Peyer's patch (tissue), 4 donors: ENCODE measurements at regions not wholly inside any gene's neighbourhood (a gene's known extent, or its start where the extent isn't known, plus 50 kb on each side); places are given as distances from the start of the nearest gene placed in this dataset.

Experiments
- DNase-seq, 3 donors: peaks; one replicate each; pipeline ENCODE4 v3.0.0-alpha.2; 2017 to 2019
- H3K27ac ChIP-seq, 4 donors: fragments of 200-600 bp; sonication (generic); one replicate each; pipeline ENCODE4 v1.5.1; 2016 to 2019
- H3K27me3 ChIP-seq, 2 donors: fragments of 200-600 bp; sonication (generic); one replicate each; pipeline ENCODE4 v1.5.1; 2019
- H3K36me3 ChIP-seq, 3 donors: fragments of 200-600 bp; sonication (generic); one replicate each; pipeline ENCODE4 v1.5.1; 2016 to 2019
- H3K4me1 ChIP-seq, 4 donors: fragments of 200-600 bp; sonication (generic); one replicate each; pipeline ENCODE4 v1.5.1; 2016 to 2019
- H3K4me3 ChIP-seq, 4 donors: fragments of 200-600 bp; sonication (generic); 1 replicate in 3 of 4; 2 replicates in 1 of 4; pipeline ENCODE4 v1.5.1; 2016 to 2019; ENCODE audit warnings: mild to moderate bottlenecking in 1 of 4
- H3K9me3 ChIP-seq, 4 donors: fragments of 200-600 bp; sonication (generic); one replicate each; pipeline ENCODE4 v1.5.1; 2016 to 2019; ENCODE audit warnings: mild to moderate bottlenecking in 1 of 4
- POLR2A ChIP-seq, 2 donors: fragments of 450-650 bp; IDR thresholded peaks; one replicate each; pipeline ENCODE4 v1.5.1; 2017; ENCODE audit warnings: antibody characterized with exemption in 2 of 2, mild to moderate bottlenecking in 2 of 2, moderate library complexity in 2 of 2
- TF ChIP-seq, protein P1 (sequence below), 6 experiments: fragments of 450-650 bp in 4 of 6; fragments of 200-600 bp in 2 of 6; sonication (generic) in 1 of 6; IDR thresholded peaks; one replicate each; pipeline ENCODE4 v1.5.1; 2017 to 2019; ENCODE audit warnings: antibody characterized with exemption in 6 of 6, mild to moderate bottlenecking in 3 of 6, moderate library complexity in 1 of 6

DNA sequence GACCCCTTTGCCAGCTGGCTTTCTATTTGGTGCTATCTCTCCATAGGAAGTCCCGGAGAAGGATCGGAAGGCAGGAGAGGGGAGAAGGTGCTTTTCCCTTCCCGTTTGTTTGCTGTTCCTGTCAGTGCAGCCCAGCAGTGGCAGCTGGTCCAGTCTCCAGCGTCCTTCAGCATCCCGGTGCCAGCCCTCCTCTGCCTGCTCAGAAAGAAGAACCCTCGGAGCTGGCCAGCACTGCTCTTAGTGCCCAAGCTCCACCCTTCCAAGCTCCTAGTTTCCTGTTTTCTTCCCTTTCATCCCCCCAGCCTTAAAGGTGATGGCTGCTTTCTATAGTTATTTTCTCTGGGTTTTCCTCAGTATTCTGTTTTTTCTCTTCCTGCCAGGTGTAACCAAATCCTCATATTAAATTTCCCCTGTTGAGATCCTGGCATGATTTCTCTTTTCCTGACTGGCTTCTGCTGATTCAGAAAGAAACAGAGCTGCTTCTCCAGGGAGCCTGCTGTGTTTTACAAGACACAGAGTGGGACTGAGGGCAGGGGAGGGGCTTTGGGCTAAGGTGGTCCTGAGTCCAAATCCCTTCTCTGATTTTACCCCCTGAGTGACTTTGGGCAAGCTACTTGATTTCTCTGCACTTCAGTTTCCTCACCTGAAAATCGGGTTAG, 186.8 kb downstream of the COPRS start:
- Histone ChIP-seq H3K27me3 (no peaks in the 10 kb centered on the region), H3K4me1 (no peaks in the 10 kb centered on the region), H3K4me3 (no peak overlapping the region), H3K27ac (no peak overlapping the region), H3K9me3 (no peaks in the 10 kb centered on the region), H3K36me3 (no peaks in the 10 kb centered on the region)
- DNase-seq = no peak
- TF ChIP-seq, protein P1, sequence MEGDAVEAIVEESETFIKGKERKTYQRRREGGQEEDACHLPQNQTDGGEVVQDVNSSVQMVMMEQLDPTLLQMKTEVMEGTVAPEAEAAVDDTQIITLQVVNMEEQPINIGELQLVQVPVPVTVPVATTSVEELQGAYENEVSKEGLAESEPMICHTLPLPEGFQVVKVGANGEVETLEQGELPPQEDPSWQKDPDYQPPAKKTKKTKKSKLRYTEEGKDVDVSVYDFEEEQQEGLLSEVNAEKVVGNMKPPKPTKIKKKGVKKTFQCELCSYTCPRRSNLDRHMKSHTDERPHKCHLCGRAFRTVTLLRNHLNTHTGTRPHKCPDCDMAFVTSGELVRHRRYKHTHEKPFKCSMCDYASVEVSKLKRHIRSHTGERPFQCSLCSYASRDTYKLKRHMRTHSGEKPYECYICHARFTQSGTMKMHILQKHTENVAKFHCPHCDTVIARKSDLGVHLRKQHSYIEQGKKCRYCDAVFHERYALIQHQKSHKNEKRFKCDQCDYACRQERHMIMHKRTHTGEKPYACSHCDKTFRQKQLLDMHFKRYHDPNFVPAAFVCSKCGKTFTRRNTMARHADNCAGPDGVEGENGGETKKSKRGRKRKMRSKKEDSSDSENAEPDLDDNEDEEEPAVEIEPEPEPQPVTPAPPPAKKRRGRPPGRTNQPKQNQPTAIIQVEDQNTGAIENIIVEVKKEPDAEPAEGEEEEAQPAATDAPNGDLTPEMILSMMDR (IDR thresholded peaks at IDR 0.05) = no peak
- no peak for TF ChIP-seq POLR2A (IDR thresholded peaks at IDR 0.05)

DNA sequence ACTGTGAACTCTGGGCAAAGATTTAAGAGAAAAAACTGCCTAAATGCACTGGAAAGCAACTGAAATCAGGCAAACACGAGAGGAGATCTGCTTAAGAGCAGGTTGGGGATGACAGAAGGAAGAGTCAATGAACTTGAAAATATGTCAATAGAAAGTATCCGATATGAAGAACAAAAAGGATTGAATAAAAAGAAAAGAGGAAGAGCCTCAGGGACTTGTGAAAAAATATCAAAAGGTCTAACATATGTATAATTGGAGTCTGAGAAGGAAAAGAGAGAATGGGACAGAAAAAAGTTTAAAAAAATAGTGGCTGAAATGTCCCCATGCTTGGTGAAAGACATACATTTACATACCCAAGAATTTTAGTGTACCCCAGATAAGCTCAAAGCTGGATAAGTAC, 195.5 kb downstream of the COPRS start:
- Histone ChIP-seq H3K36me3 (no peaks in the 10 kb centered on the region), H3K4me3 (no peak overlapping the region), H3K27me3 (no peaks in the 10 kb centered on the region), H3K27ac (no peak overlapping the region), H3K4me1 (no peaks in the 10 kb centered on the region), H3K9me3 (peaks cover 0 to 9% (median 4%) of the 10 kb centered on the region in 4 donors)
- DNase-seq = no peak
- TF ChIP-seq, protein P1 (IDR thresholded peaks at IDR 0.05) = no peak
- TF ChIP-seq POLR2A (IDR thresholded peaks at IDR 0.05) = no peak

DNA sequence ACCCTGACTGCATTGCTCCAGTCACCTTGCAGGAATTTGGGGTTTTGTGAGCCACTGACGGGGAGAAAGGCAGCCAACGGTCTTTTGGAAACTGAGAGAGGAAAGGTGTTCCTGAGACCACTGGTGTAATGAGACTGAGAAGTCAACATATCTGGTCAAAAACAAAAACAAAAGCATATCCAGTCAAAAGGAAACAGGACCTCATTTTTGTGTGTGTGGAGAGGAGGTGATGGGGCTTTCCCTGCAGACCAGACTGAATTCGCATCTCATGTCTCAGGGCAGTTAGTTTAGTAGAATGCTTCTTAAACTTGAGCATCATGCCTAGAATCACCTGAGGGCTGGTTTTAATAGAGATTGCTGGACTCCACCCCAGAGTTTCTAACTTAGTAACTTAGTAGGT, 198.4 kb downstream of the COPRS start:
- Histone ChIP-seq H3K27me3 (no peaks in the 10 kb centered on the region), H3K9me3 (peaks cover 0 to 9% (median 4%) of the 10 kb centered on the region in 4 donors), H3K4me1 (no peaks in the 10 kb centered on the region), H3K36me3 (no peaks in the 10 kb centered on the region), H3K27ac (no peak overlapping the region), H3K4me3 (no peak overlapping the region)
- no peak for DNase-seq
- TF ChIP-seq POLR2A (IDR thresholded peaks at IDR 0.05) = no peak
- TF ChIP-seq, protein P1 (IDR thresholded peaks at IDR 0.05) = no peak

DNA sequence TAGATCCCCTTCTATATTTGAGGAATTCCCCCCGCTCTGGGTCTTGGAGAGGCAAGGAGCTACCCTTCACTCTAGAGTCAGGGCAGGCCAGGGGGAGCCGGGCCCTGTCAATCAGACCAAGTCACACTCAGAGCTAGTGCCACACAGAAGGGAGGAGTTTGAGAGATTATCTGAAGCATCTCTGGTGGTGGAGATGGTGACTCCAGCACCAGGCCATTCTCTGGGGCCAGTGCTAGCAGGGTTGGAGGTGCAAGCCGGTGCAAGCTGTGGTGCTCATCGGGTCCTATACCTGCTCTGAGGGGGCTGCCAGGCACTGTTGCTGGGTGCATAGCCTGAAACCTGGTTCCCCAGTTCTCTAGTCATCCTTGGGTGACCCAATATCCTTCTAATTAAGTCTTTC, 201.2 kb downstream of the COPRS start:
- no peak for DNase-seq
- no peaks in the 10 kb centered on the region for H3K36me3 ChIP-seq
- H3K9me3 ChIP-seq = peaks cover 0 to 4% (median under 1%) of the 10 kb centered on the region in 4 donors
- TF ChIP-seq, protein P1 (IDR thresholded peaks at IDR 0.05) = no peak
- no peak for TF ChIP-seq POLR2A (IDR thresholded peaks at IDR 0.05)
- H3K4me1 ChIP-seq = no peaks in the 10 kb centered on the region
- H3K4me3 ChIP-seq = no peak overlapping the region
- H3K27ac ChIP-seq = no peak overlapping the region
- no peaks in the 10 kb centered on the region for H3K27me3 ChIP-seq

DNA sequence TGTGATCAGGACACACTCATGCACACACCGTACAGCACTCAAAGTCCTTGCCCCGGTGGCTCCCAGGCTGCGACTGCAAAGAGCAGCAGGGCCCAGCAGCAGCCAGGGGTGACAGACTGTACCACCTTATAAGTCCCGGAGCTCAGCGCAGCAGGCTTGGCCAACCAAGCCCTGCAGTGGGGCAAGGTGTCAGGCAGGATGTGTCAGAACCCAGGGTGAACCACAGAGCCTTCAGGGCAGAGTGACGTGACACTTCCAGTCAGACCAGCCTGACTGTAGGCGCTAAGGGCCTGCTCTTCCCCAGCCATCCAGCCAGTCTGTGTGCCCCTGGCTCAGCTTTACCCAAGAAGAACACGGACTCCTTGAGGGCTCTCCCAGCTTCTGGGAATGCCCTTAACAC, 204.1 kb downstream of the COPRS start:
- no peak for TF ChIP-seq POLR2A (IDR thresholded peaks at IDR 0.05)
- no peak for DNase-seq

DNA sequence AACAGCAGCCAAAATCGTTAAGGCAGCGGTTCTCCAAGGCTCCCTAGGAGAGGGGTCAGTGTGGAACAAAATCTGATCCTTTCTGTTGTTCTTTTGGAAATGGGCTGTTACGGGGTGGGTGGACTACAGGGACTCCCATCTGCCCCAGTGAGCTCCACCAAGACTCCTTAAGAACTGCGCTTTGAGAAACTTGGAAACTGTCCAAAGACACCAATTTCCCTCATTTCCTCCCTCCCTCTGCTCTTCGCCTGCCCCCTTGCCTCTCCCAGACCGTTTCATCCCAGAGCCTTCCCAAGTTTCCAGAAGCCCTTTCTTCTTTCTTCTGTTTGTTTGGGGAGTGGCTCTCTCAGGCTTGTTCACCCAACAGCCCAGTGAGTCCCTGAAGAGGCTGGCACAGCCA, 205.4 kb downstream of the COPRS start:
- Histone ChIP-seq H3K4me1 (no peaks in the 10 kb centered on the region), H3K27ac (no peak overlapping the region), H3K27me3 (no peaks in the 10 kb centered on the region), H3K9me3 (no peaks in the 10 kb centered on the region), H3K4me3 (no peak overlapping the region), H3K36me3 (no peaks in the 10 kb centered on the region)
- no peak for DNase-seq
- no peak for TF ChIP-seq POLR2A (IDR thresholded peaks at IDR 0.05)
- TF ChIP-seq, protein P1 (IDR thresholded peaks at IDR 0.05) = no peak

More for the DNA sequence above, 204.1 kb downstream of the COPRS start:
- H3K27ac ChIP-seq = no peak overlapping the region
- H3K27me3 ChIP-seq = no peaks in the 10 kb centered on the region
- H3K9me3 ChIP-seq = no peaks in the 10 kb centered on the region
- no peaks in the 10 kb centered on the region for H3K36me3 ChIP-seq
- no peaks in the 10 kb centered on the region for H3K4me1 ChIP-seq
- no peak overlapping the region for H3K4me3 ChIP-seq
